ENCODE measurements at regions not wholly inside any gene's neighbourhood (a gene's known extent, or its start where the extent isn't known, plus 50 kb on each side); places are given as distances from the start of the nearest gene placed in this dataset.

- DNase-seq: peak; percentile 7 to 60
Observed at GRCh38 chr6:4008324-4009047, 70.5 kb downstream of the FAM217A start.

- DNase-seq: no peak
Observed at GRCh38 chr6:4009486-4009885, 69.5 kb downstream of the FAM217A start.

GRCh38 chr6:4010048-4010447 lies 68.9 kb downstream of the FAM217A start:
- no peak for DNase-seq

- no peak for DNase-seq
Observed at GRCh38 chr6:4010689-4011090, 68.2 kb downstream of the FAM217A start.

- DNase-seq: no peak
Observed at GRCh38 chr6:4012826-4013225, 66.1 kb downstream of the FAM217A start.

GRCh38 chr6:4017058-4017739 lies 61.7 kb downstream of the FAM217A start:
- no peak for DNase-seq

GRCh38 chr6:4017834-4018170 lies 61.1 kb downstream of the FAM217A start:
- DNase-seq: peak; percentile 57 to 85

GRCh38 chr6:4018171-4018923 lies 60.6 kb downstream of the FAM217A start:
- DNase-seq: peak; percentile 88 to 96
